IMR-90 (cell line): ENCODE measurements at regions not wholly inside any gene's neighbourhood (a gene's known extent, or its start where the extent isn't known, plus 50 kb on each side); places are given as distances from the start of the nearest gene placed in this dataset.

ENCODE experiments used
- ATAC-seq: fragments of 200-7000 bp; cut with Tn5 transposase; 2 replicates; pipeline ENCODE4 v1.9.1; 2020; ENCODE audit warnings: low read depth, mild to moderate bottlenecking, moderate library complexity
- BruUV-seq: library from RNA; stranded (reverse); fragments of 400-500 nt; replicated peaks from 2 replicates; lab custom pipeline; 2021; lab: Mats Ljungman, UMichigan
- CTCF ChIA-PET: fragments of 300-600 bp; formaldehyde crosslinking; extraction: SDS; loops from one replicate; lab custom pipeline; 2021; ENCODE audit warnings: antibody characterized with exemption; lab: Yijun Ruan, JAX
- POLR2A ChIA-PET: fragments of 300-600 bp; sonication (Branson Sonifier 250); formaldehyde crosslinking; loops from one replicate; lab custom pipeline; 2022; ENCODE audit warnings: antibody characterized with exemption; ENCODE audit not compliant: unreplicated experiment; lab: Charles Lee
- DNase-seq: peaks from one replicate; pipeline ENCODE4 v3.0.0; 2013
- H2AFZ ChIP-seq: replicated peaks from 2 replicates; pipeline ENCODE3; 2013; ENCODE audit warnings: low read length, mild to moderate bottlenecking; ENCODE audit not compliant: poor library complexity
- H2AK5ac ChIP-seq: 2 replicates; pipeline ENCODE4 v1.6.1; 2013; ENCODE audit warnings: low read depth, low read length, inconsistent platforms
- H2AK9ac ChIP-seq: replicated peaks from 2 replicates; pipeline ENCODE3; 2013; ENCODE audit warnings: mild to moderate bottlenecking, low read depth, low read length, moderate library complexity; ENCODE audit not compliant: poor library complexity
- H2BK120ac ChIP-seq: 2 replicates; pipeline ENCODE4 v1.6.1; 2013; ENCODE audit warnings: low read depth, low read length, inconsistent platforms
- H2BK15ac ChIP-seq: 3 replicates; pipeline ENCODE4 v1.6.1; 2013; ENCODE audit warnings: low read depth, low read length, inconsistent platforms
- H2BK20ac ChIP-seq: 2 replicates; pipeline ENCODE4 v1.6.1; 2013; ENCODE audit warnings: low read depth, mild to moderate bottlenecking, inconsistent platforms, low read length, moderate library complexity
- H2BK5ac ChIP-seq: 2 replicates; pipeline ENCODE4 v1.6.1; 2013; ENCODE audit warnings: mild to moderate bottlenecking, low read depth, low read length, inconsistent platforms; ENCODE audit not compliant: poor library complexity, severe bottlenecking
- H3K14ac ChIP-seq: replicated peaks from 2 replicates; pipeline ENCODE4 v1.6.1; 2013; ENCODE audit warnings: low read depth, low read length, inconsistent platforms
- H3K18ac ChIP-seq: 2 replicates; pipeline ENCODE4 v1.6.1; 2013; ENCODE audit warnings: low read depth, low read length, control low read depth
- H3K23ac ChIP-seq: 2 replicates; pipeline ENCODE4 v1.6.1; 2013; ENCODE audit warnings: low read depth, low read length, inconsistent platforms
- H3K27ac ChIP-seq: 2 replicates; pipeline ENCODE4 v1.5.1; 2013; ENCODE audit warnings: mild to moderate bottlenecking, control low read depth, low read length; ENCODE audit not compliant: insufficient read depth
- H3K27me3 ChIP-seq: 2 replicates; pipeline ENCODE4 v1.6.1; 2013; ENCODE audit warnings: low read length; ENCODE audit not compliant: control insufficient read depth, insufficient read depth
- H3K36me3 ChIP-seq: 2 replicates; pipeline ENCODE4 v1.6.1; 2013; ENCODE audit warnings: low read length, mixed read lengths; ENCODE audit not compliant: control insufficient read depth, insufficient read depth
- H3K4ac ChIP-seq: 2 replicates; pipeline ENCODE4 v1.6.1; 2013; ENCODE audit warnings: low read depth, low read length, inconsistent platforms
- H3K4me1 ChIP-seq: 2 replicates; pipeline ENCODE4 v1.6.1; 2013; ENCODE audit warnings: low read length, mixed read lengths; ENCODE audit not compliant: control insufficient read depth, insufficient read depth
- H3K4me2 ChIP-seq: 2 replicates; pipeline ENCODE4 v1.6.1; 2013; ENCODE audit warnings: low read depth, mild to moderate bottlenecking, control low read depth, low read length, moderate library complexity
- H3K4me3 ChIP-seq: 2 replicates; pipeline ENCODE4 v1.5.1; 2013; ENCODE audit warnings: low read depth, mild to moderate bottlenecking, control low read depth, low read length, moderate library complexity; ENCODE audit not compliant: insufficient read depth
- H3K56ac ChIP-seq: 2 replicates; pipeline ENCODE4 v1.6.1; 2013; ENCODE audit warnings: low read length, inconsistent platforms; ENCODE audit not compliant: insufficient read depth; ENCODE audit errors: extremely low read depth
- H3K79me1 ChIP-seq, 2 experiments: 2 replicates each; pipeline ENCODE4 v1.6.1; 2013; ENCODE audit warnings: low read length in 2 of 2, inconsistent platforms in 1 of 2, low read depth in 1 of 2
- H3K9ac ChIP-seq: 2 replicates; pipeline ENCODE4 v1.6.1; 2013; ENCODE audit warnings: low read depth, low read length, control low read depth
- H3K9me1 ChIP-seq: 2 replicates; pipeline ENCODE4 v1.6.1; 2013; ENCODE audit warnings: low read length, inconsistent platforms; ENCODE audit not compliant: insufficient read depth
- H3K9me3 ChIP-seq: 2 replicates; pipeline ENCODE4 v1.6.1; 2013; ENCODE audit warnings: low read length; ENCODE audit not compliant: control insufficient read depth, insufficient read depth
- H4K20me1 ChIP-seq: 2 replicates; pipeline ENCODE4 v1.6.1; 2013; ENCODE audit warnings: low read length, inconsistent platforms; ENCODE audit not compliant: insufficient read depth
- H4K5ac ChIP-seq: 2 replicates; pipeline ENCODE4 v1.6.1; 2013; ENCODE audit warnings: mild to moderate bottlenecking, low read depth, low read length, control low read depth
- H4K8ac ChIP-seq, 2 experiments: 2 replicates each; pipeline ENCODE4 v1.6.1; 2013; ENCODE audit warnings: low read depth in 2 of 2, low read length in 2 of 2, control low read depth in 1 of 2, inconsistent platforms in 1 of 2
- H4K91ac ChIP-seq: 2 replicates; pipeline ENCODE4 v1.6.1; 2013; ENCODE audit warnings: low read depth, low read length, inconsistent platforms; ENCODE audit not compliant: insufficient read depth
- BHLHE40 ChIP-seq: fragments of 150-350 bp; IDR thresholded peaks from 2 replicates; pipeline ENCODE4 v1.6.1; 2016; ENCODE audit warnings: mild to moderate bottlenecking, low read depth, low read length
- CEBPB ChIP-seq: IDR thresholded peaks from 2 replicates; pipeline ENCODE4 v1.6.1; 2012; ENCODE audit warnings: low read depth, low read length, improper control_type of control experiment
- CHD1 ChIP-seq: IDR thresholded peaks from 2 replicates; pipeline ENCODE4 v1.6.1; 2012; ENCODE audit warnings: low read depth, low read length, improper control_type of control experiment
- CTCF ChIP-seq: conservative IDR thresholded peaks from 2 replicates; pipeline ENCODE4 v1.5.1; 2012; ENCODE audit warnings: mild to moderate bottlenecking, low read depth, low read length, improper control_type of control experiment
- ELK1 ChIP-seq: fragments of 150-350 bp; IDR thresholded peaks from 2 replicates; pipeline ENCODE4 v1.6.1; 2016; ENCODE audit warnings: low read depth, mild to moderate bottlenecking, low read length, moderate library complexity, borderline replicate concordance
- FOS ChIP-seq: fragments of 150-350 bp; IDR thresholded peaks from 2 replicates; pipeline ENCODE4 v1.6.1; 2016; ENCODE audit warnings: low read depth, low read length
- MAFK ChIP-seq: IDR thresholded peaks from 2 replicates; pipeline ENCODE4 v1.6.1; 2012; ENCODE audit warnings: low read depth, low read length, improper control_type of control experiment
- MAZ ChIP-seq: IDR thresholded peaks from 2 replicates; pipeline ENCODE4 v1.6.1; 2012; ENCODE audit warnings: low read depth, mild to moderate bottlenecking, low read length, improper control_type of control experiment, moderate library complexity, borderline replicate concordance
- MXI1 ChIP-seq: IDR thresholded peaks from 2 replicates; pipeline ENCODE4 v1.6.1; 2012; ENCODE audit warnings: low read depth, mild to moderate bottlenecking, low read length, moderate library complexity, borderline replicate concordance
- NFE2L2 ChIP-seq: fragments of 150-350 bp; IDR thresholded peaks from 2 replicates; pipeline ENCODE4 v1.6.1; 2016; ENCODE audit warnings: low read depth, mild to moderate bottlenecking, low read length
- POLR2A ChIP-seq: IDR thresholded peaks from 2 replicates; pipeline ENCODE4 v1.6.1; 2012; ENCODE audit warnings: mild to moderate bottlenecking, low read depth, low read length
- RAD21 ChIP-seq: IDR thresholded peaks from 2 replicates; pipeline ENCODE4 v1.6.1; 2012; ENCODE audit warnings: low read length, improper control_type of control experiment
- RCOR1 ChIP-seq: IDR thresholded peaks from 2 replicates; pipeline ENCODE4 v1.6.1; 2012; ENCODE audit warnings: mild to moderate bottlenecking, low read length, improper control_type of control experiment; ENCODE audit not compliant: insufficient replicate concordance
- RFX5 ChIP-seq: IDR thresholded peaks from 2 replicates; pipeline ENCODE4 v1.8.0; 2012; ENCODE audit warnings: low read depth, mild to moderate bottlenecking, low read length, moderate library complexity
- SMC3 ChIP-seq: fragments of 150-350 bp; IDR thresholded peaks from 2 replicates; pipeline ENCODE4 v1.6.1; 2016; ENCODE audit warnings: low read depth, mild to moderate bottlenecking, antibody characterized with exemption, low read length, moderate library complexity
- USF2 ChIP-seq: fragments of 150-350 bp; IDR thresholded peaks from 2 replicates; pipeline ENCODE4 v1.6.1; 2017; ENCODE audit warnings: mild to moderate bottlenecking, antibody characterized with exemption, low read length, low read depth
- WGBS, 2 experiments: methylation state at CpG; one replicate each; pipeline versions ENCODE4 v1.1.5 to v1.1.7; 2013; ENCODE audit warnings: missing lambda C conversion rate in 2 of 2; ENCODE audit not compliant: insufficient read length in 1 of 2; ENCODE audit errors: extremely low coverage in 2 of 2; 5-methylcytosine and 5-hydroxymethylcytosine counted together
- dilution Hi-C: fragments of 300-500 bp; cut with HindIII; formaldehyde crosslinking; loops from one replicate; pipeline ENCODE4 v1.14.3; 2018; ENCODE audit warnings: low sequenced_read_pairs; ENCODE audit not compliant: unreplicated experiment
- in situ Hi-C: fragments of 300-500 bp; cut with MboI; formaldehyde crosslinking; loops from 3 replicates; pipeline ENCODE4 v1.14.3; 2019; ENCODE audit warnings: low sequenced_read_pairs, inconsistent platforms, mixed read lengths
- intact Hi-C: fragments of 100-400 bp; cut with micrococcal nuclease; formaldehyde crosslinking; loops from 2 replicates; pipeline ENCODE4 v1.10.0; 2022

GRCh38 chr13:74751739-74752138 lies 617.5 kb upstream of the KLF12 start:
- no peak overlapping the region for H2AFZ ChIP-seq
- in situ Hi-C loops (no loop called here), dilution Hi-C loops (no loop called here), intact Hi-C loops (no loop called here)
- H2BK5ac ChIP-seq: no peak overlapping the region
- no peak overlapping the region for H2AK5ac ChIP-seq
- H4K5ac ChIP-seq: no peak overlapping the region
- H3K4ac ChIP-seq: no peak overlapping the region
- H2BK120ac ChIP-seq: no peak overlapping the region
- no peaks in the 10 kb centered on the region; the same call in 1 of the 2 replicates for H3K27me3 ChIP-seq
- WGBS, 2 experiments: no CpG with 5 or more reads among the region's 5 CpGs
- no peak overlapping the region for H3K14ac ChIP-seq
- H3K23ac ChIP-seq: no peak overlapping the region
- no peak overlapping the region for H4K8ac ChIP-seq
- no peaks in the 10 kb centered on the region for H4K20me1 ChIP-seq
- H3K4me1 ChIP-seq: no peaks in the 10 kb centered on the region
- no peak overlapping the region for H2BK15ac ChIP-seq
- H2AK9ac ChIP-seq: no peak overlapping the region
- H3K56ac ChIP-seq: no peak overlapping the region
- no peak overlapping the region for H2BK20ac ChIP-seq
- ChIA-PET POLR2A (interaction anchor here (0.6 kb wide), 1 partner anchor 876 kb away, joined by 9 read pairs; no protein-coding TSS in a partner anchor), CTCF (interaction anchor here (0.6 kb wide), 1 partner anchor 9 kb away, joined by 3 read pairs; no protein-coding TSS in a partner anchor)
- TF ChIP-seq MXI1 (no peak), FOS (no peak), NFE2L2 (no peak), MAZ (no peak), POLR2A (no peak), BHLHE40 (no peak), MAFK (no peak), USF2 (no peak), ELK1 (no peak), SMC3 (no peak), RCOR1 (no peak), CEBPB (no peak), RFX5 (no peak), CTCF (no peak), CHD1 (no peak), RAD21 (no peak)
- no peak overlapping the region for H3K18ac ChIP-seq
- no peak overlapping the region for H3K9ac ChIP-seq
- H3K36me3 ChIP-seq: no peaks in the 10 kb centered on the region
- H3K79me1 ChIP-seq: no peaks in the 10 kb centered on the region
- H3K27ac ChIP-seq: no peak overlapping the region
- no peaks in the 10 kb centered on the region for H3K9me1 ChIP-seq
- DNase-seq (no peak), ATAC-seq (no peak)
- no peak overlapping the region for H3K4me3 ChIP-seq
- H3K9me3 ChIP-seq: no peaks in the 10 kb centered on the region
- H4K91ac ChIP-seq: no peak overlapping the region
- H3K4me2 ChIP-seq: no peak overlapping the region
- BruUV-seq: no TSS peak
